ENCODE measurements at regions not wholly inside any gene's neighbourhood (a gene's known extent, or its start where the extent isn't known, plus 50 kb on each side); places are given as distances from the start of the nearest gene placed in this dataset.

DNA sequence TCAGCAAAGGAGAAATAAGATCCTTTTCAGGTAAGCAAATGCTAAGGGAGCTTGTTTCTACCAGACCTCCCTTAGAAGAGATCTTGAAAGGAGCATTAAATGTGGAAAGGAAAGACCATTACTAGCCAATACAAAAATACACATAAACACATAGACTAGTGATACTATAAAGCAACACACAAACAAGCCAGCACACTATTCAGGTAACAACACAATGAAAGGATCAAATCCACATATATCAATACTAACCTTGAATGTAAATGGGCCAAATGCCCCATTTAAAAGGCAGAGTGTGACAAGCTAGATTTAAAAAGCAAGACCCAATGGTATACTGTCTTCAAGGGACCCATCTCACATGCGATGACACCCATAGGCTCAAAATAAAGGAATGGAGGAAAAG, 317.6 kb downstream of the TBL1XR1 start:
- DNase-seq, result no peak
- intact Hi-C loops (cut with DNase I; ENCODE audit: low total_unique reads), result no loop called here
- Histone ChIP-seq H3K36me3 (no peaks in the 10 kb centered on the region), H3K4me3 (no peak overlapping the region), H3K9me3 (peaks cover 0 to 7% (median 6%) of the 10 kb centered on the region in 3 donors), H3K27me3 (no peaks in the 10 kb centered on the region), H3K4me1 (no peaks in the 10 kb centered on the region), H3K27ac (no peak overlapping the region)
- TF ChIP-seq CTCF (IDR thresholded peaks at IDR 0.05), result no peak

DNA sequence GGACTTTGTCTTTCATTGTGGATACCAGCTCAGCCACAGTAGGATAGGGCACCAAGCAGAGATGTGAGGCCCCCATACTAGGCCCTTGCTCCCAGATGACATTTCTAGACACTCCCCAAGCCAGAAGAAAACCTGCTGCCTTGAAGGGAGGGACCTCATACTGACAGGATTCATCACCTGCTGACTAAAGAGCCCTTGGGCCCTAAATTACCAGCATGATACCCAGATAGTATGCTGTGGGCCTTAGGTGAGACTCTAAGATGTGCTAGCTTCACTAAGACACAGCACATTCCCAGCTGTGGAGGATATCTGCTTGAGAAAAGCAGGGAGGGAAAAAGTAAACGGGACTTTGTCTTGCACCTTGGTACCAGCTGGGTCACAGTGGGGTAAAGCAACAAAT, 324.0 kb downstream of the TBL1XR1 start:
- TF ChIP-seq CTCF (IDR thresholded peaks at IDR 0.05), result no peak
- no peak for DNase-seq
- Histone ChIP-seq H3K4me3 (no peak overlapping the region), H3K36me3 (no peaks in the 10 kb centered on the region), H3K27ac (no peak overlapping the region), H3K9me3 (peaks cover 0 to 7% (median 0%) of the 10 kb centered on the region in 3 donors), H3K27me3 (no peaks in the 10 kb centered on the region), H3K4me1 (no peaks in the 10 kb centered on the region)
- intact Hi-C loops (cut with DNase I; ENCODE audit: low total_unique reads), result no loop called here

DNA sequence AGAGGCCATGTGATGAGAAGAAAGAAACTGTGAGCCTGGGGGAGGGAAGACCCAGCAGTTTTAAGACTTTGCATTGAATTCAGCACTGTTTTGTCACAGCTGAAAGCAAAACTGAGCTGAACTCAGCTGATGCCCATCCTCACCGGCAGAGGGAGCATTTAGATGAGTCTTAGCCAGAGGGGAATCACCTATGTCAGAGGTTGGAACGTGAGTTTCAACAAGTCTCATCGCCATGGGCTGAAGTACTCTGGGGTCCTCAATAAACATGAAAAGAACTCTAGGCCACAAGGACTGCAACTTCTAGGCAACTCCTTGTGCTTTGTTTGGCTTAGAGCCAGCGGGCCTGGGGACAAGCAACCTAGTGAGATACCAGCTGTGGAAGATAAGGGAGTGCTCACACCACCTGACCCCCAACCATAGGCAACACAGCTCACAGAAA, 324.5 kb downstream of the TBL1XR1 start:
- H3K27me3 ChIP-seq, result no peaks in the 10 kb centered on the region

GRCh38 chr3:176870451-176870850, 326.8 kb downstream of the TBL1XR1 start:
- Histone ChIP-seq H3K36me3 (no peaks in the 10 kb centered on the region), H3K4me3 (no peak overlapping the region), H3K9me3 (no peaks in the 10 kb centered on the region), H3K4me1 (peaks cover 0 to 5% (median 0%) of the 10 kb centered on the region in 4 donors), H3K27me3 (no peaks in the 10 kb centered on the region), H3K27ac (no peak overlapping the region)
- TF ChIP-seq CTCF (IDR thresholded peaks at IDR 0.05), result no peak
- intact Hi-C loops (cut with DNase I; ENCODE audit: low total_unique reads), result no loop called here
- no peak for DNase-seq

More for the DNA sequence above, 324.5 kb downstream of the TBL1XR1 start:
- intact Hi-C loops (cut with DNase I; ENCODE audit: low total_unique reads), result no loop called here
- H3K36me3 ChIP-seq, result no peaks in the 10 kb centered on the region
- no peak overlapping the region for H3K27ac ChIP-seq
- TF ChIP-seq CTCF (IDR thresholded peaks at IDR 0.05), result peak; percentile 57 to 63
- peak in 1 of 2 donors; percentile 27 for DNase-seq
- H3K9me3 ChIP-seq, result peaks cover 0 to 7% (median 0%) of the 10 kb centered on the region in 3 donors
- peaks cover 0 to 4% (median 0%) of the 10 kb centered on the region in 4 donors for H3K4me1 ChIP-seq
- no peak overlapping the region for H3K4me3 ChIP-seq

GRCh38 chr3:176867681-176868663, 329.3 kb downstream of the TBL1XR1 start:
- no peak for TF ChIP-seq CTCF (IDR thresholded peaks at IDR 0.05)
- H3K27ac ChIP-seq, result no peak overlapping the region
- no peak overlapping the region for H3K4me3 ChIP-seq
- H3K9me3 ChIP-seq, result no peaks in the 10 kb centered on the region
- DNase-seq, result no peak
- no peaks in the 10 kb centered on the region for H3K27me3 ChIP-seq
- intact Hi-C loops (cut with DNase I; ENCODE audit: low total_unique reads), result no loop called here
- no peaks in the 10 kb centered on the region for H3K36me3 ChIP-seq
- H3K4me1 ChIP-seq, result peaks cover 0 to 5% (median 0%) of the 10 kb centered on the region in 4 donors
